ENCODE measurements at regions not wholly inside any gene's neighbourhood (a gene's known extent, or its start where the extent isn't known, plus 50 kb on each side); places are given as distances from the start of the nearest gene placed in this dataset.
A peak's percentile ranks its signal among the peaks of the same experiment; 100 is the strongest.

- TF ChIP-seq ZNF558 (tag by site-specific recombination; IDR thresholded peaks at IDR 0.05) (no peak), ZNF600 (tag by site-specific recombination; IDR thresholded peaks at IDR 0.05) (no peak), TRIM28 (IDR thresholded peaks at IDR 0.05; ENCODE audit: borderline replicate concordance, low read length) (no peak), ZNF169 (tag by site-specific recombination; IDR thresholded peaks at IDR 0.05) (no peak)
Observed at GRCh38 chr18:55830544-55830943, 242.6 kb upstream of the TCF4 start (continued).

- ChIA-PET CTCF (no interaction called here), POLR2A (no interaction called here)
- Histone ChIP-seq H3K36me3 (ENCODE audit: control insufficient read depth in 2 of 2, insufficient read depth in 1 of 2, low read length in 2 of 2) (no peaks in the 10 kb centered on the region), H3K4me1 (ENCODE audit: control insufficient read depth, insufficient read depth, low read length) (no peaks in the 10 kb centered on the region), H3K9me3 (ENCODE audit: control insufficient read depth, insufficient read depth, low read depth, low read length) (no peaks in the 10 kb centered on the region), H3K4me3 (ENCODE audit: low read depth, low read length) (no peak overlapping the region), H3K27ac (ENCODE audit: extremely low read depth, low read depth, low read length) (no peak overlapping the region)
- TF ChIP-seq ZNF214 (tag by site-specific recombination; IDR thresholded peaks at IDR 0.05; ENCODE audit: borderline replicate concordance) (no peak), ZIC2 (tag by site-specific recombination; IDR thresholded peaks at IDR 0.05) (no peak), ZNF248 (tag by site-specific recombination; IDR thresholded peaks at IDR 0.05) (no peak), PBX3 (CRISPR knock-in tag; IDR thresholded peaks at IDR 0.05) (no peak), ZNF560 (tag by site-specific recombination; IDR thresholded peaks at IDR 0.05; ENCODE audit: borderline replicate concordance) (no peak), ZNF280D (tag by site-specific recombination; IDR thresholded peaks at IDR 0.05) (no peak)
Observed at GRCh38 chr18:55821219-55821618, 233.2 kb upstream of the TCF4 start.

GRCh38 chr18:55819448-55819847 lies 231.5 kb upstream of the TCF4 start:
- H3K9me3 ChIP-seq (ENCODE audit: control insufficient read depth, insufficient read depth, low read depth, low read length), result no peaks in the 10 kb centered on the region
- H3K4me1 ChIP-seq (ENCODE audit: control insufficient read depth, insufficient read depth, low read length), result no peaks in the 10 kb centered on the region
- ChIA-PET CTCF (no interaction called here), POLR2A (no interaction called here)
- no peak overlapping the region for H3K4me3 ChIP-seq (ENCODE audit: low read depth, low read length)
- TF ChIP-seq ZNF510 (tag by site-specific recombination; IDR thresholded peaks at IDR 0.05; ENCODE audit: insufficient replicate concordance), result no peak
- TF ChIP-seq ZNF549 (tag by site-specific recombination; IDR thresholded peaks at IDR 0.05), result peak; percentile 64; the same call in 1 of the 2 replicates
- no peak for TF ChIP-seq TRIM28 (IDR thresholded peaks at IDR 0.05; ENCODE audit: borderline replicate concordance, low read length)
- TF ChIP-seq PATZ1 (tag by site-specific recombination; IDR thresholded peaks at IDR 0.05), result no peak
- TF ChIP-seq ZNF518A (tag by site-specific recombination; conservative IDR thresholded peaks at IDR 0.05; ENCODE audit: low read depth), result no peak
- TF ChIP-seq ELK4 (IDR thresholded peaks at IDR 0.05; ENCODE audit: borderline replicate concordance, low read depth, low read length), result no peak
- no peak overlapping the region for H3K27ac ChIP-seq (ENCODE audit: extremely low read depth, low read depth, low read length)
- H3K36me3 ChIP-seq (ENCODE audit: control insufficient read depth in 2 of 2, insufficient read depth in 1 of 2, low read length in 2 of 2), result no peaks in the 10 kb centered on the region
